PC-3 (cell line): ENCODE measurements at regions not wholly inside any gene's neighbourhood (a gene's known extent, or its start where the extent isn't known, plus 50 kb on each side); places are given as distances from the start of the nearest gene placed in this dataset.

Experiments
- ATAC-seq: fragments of 200-7000 bp; cut with Tn5 transposase; 2 replicates; pipeline ENCODE4 v1.9.1; 2020; ENCODE audit warnings: mild to moderate bottlenecking, moderate library complexity
- BruUV-seq: library from RNA; stranded (reverse); fragments of 400-500 nt; replicated peaks from 2 replicates; lab custom pipeline; 2021; lab: Mats Ljungman, UMichigan
- CTCF ChIA-PET: fragments of 300-600 bp; sonication (Branson Sonifier 250); formaldehyde crosslinking; loops from one replicate; lab custom pipeline; 2022; ENCODE audit warnings: antibody characterized with exemption; lab: Charles Lee
- POLR2A ChIA-PET: fragments of 300-600 bp; sonication (Branson Sonifier 250); formaldehyde crosslinking; loops from one replicate; lab custom pipeline; 2022; ENCODE audit warnings: antibody characterized with exemption; ENCODE audit not compliant: unreplicated experiment; lab: Charles Lee
- DNase-seq: peaks from one replicate; pipeline ENCODE4 v3.0.0-alpha.2; 2015
- H2AFZ ChIP-seq: fragments of 300-600 bp; sonication (generic); 2 replicates; pipeline ENCODE4 v1.6.0; 2016; ENCODE audit warnings: antibody characterized with exemption, low read length
- H3F3A ChIP-seq: fragments of 300-600 bp; sonication (generic); one replicate; pipeline ENCODE4 v1.6.0; 2017; ENCODE audit warnings: antibody characterized with exemption, low read length, control low read depth, mild to moderate bottlenecking; ENCODE audit not compliant: unreplicated experiment
- H3K27ac ChIP-seq: fragments of 300-600 bp; sonication (generic); 2 replicates; pipeline ENCODE4 v1.5.1; 2016; ENCODE audit warnings: mild to moderate bottlenecking, low read length
- H3K27me3 ChIP-seq: fragments of 300-600 bp; sonication (generic); 2 replicates; pipeline ENCODE4 v1.6.1; 2016; ENCODE audit warnings: low read length, mixed read lengths
- H3K36me3 ChIP-seq: fragments of 300-600 bp; sonication (generic); 2 replicates; pipeline ENCODE4 v1.6.1; 2016; ENCODE audit warnings: low read depth, mixed run types, low read length, mixed read lengths
- H3K4me1 ChIP-seq: fragments of 300-600 bp; sonication (generic); 2 replicates; pipeline ENCODE4 v1.5.1; 2016; ENCODE audit warnings: low read length; ENCODE audit not compliant: insufficient read depth
- H3K4me2 ChIP-seq: fragments of 300-600 bp; sonication (generic); 2 replicates; pipeline ENCODE4 v1.6.0; 2016; ENCODE audit warnings: low read length
- H3K4me3 ChIP-seq: fragments of 300-600 bp; sonication (generic); 2 replicates; pipeline ENCODE4 v1.5.1; 2016; ENCODE audit warnings: mild to moderate bottlenecking, low read length, mixed read lengths
- H3K79me2 ChIP-seq: fragments of 300-600 bp; sonication (generic); 2 replicates; pipeline ENCODE4 v1.6.1; 2017; ENCODE audit warnings: low read length, mixed read lengths
- H3K9ac ChIP-seq: fragments of 300-600 bp; sonication (generic); 2 replicates; pipeline ENCODE4 v1.6.0; 2016; ENCODE audit warnings: mild to moderate bottlenecking, low read length
- H3K9me2 ChIP-seq: fragments of 300-600 bp; sonication (generic); replicated peaks from 2 replicates; pipeline ENCODE4 v1.6.1; 2016; ENCODE audit warnings: mixed run types, low read length, mixed read lengths
- H3K9me3 ChIP-seq: fragments of 300-600 bp; sonication (generic); 2 replicates; pipeline ENCODE4 v1.6.1; 2016; ENCODE audit warnings: low read length, mixed read lengths
- H4K20me1 ChIP-seq: fragments of 300-600 bp; sonication (generic); 2 replicates; pipeline ENCODE4 v1.6.1; 2016; ENCODE audit warnings: low read length, mixed read lengths
- CTCF ChIP-seq: fragments of 300-600 bp; sonication (generic); conservative IDR thresholded peaks from 2 replicates; pipeline ENCODE4 v1.5.1; 2017; ENCODE audit warnings: antibody characterized with exemption, low read depth, mild to moderate bottlenecking, low read length
- EZH2 ChIP-seq: fragments of 300-600 bp; sonication (generic); IDR thresholded peaks from one replicate; pipeline ENCODE4 v1.6.1; 2017; ENCODE audit warnings: antibody characterized with exemption, mild to moderate bottlenecking, low read length; ENCODE audit not compliant: unreplicated experiment
- EZH2phosphoT487 ChIP-seq: fragments of 300-600 bp; sonication (generic); IDR thresholded peaks from 2 replicates; pipeline ENCODE4 v1.6.1; 2018; ENCODE audit warnings: mild to moderate bottlenecking, antibody characterized with exemption, low read length, borderline replicate concordance
- intact Hi-C: fragments of 100-400 bp; cut with micrococcal nuclease; formaldehyde crosslinking; loops from 2 replicates; pipeline ENCODE4 v1.9.0; 2023

DNA sequence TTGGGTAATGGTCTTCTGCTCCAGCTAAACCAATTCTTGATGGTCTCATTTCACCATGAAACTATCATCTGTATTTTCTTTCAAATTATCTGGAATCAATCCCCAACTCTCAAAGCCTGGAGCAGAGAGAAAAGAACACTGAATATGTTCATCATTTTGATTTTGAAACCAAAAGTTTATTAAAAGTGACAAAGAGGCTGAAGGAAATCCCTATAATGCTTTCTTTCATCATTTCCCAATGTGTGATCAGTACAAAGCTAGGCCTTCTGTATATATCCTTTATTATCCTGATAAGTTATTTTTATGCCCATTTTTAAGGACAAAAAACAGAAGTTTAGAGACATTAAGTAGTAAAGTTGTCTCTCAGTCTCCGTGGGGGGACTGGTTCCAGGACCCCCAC lies 50.1 kb upstream of the MBNL1 start:
- ChIA-PET POLR2A (no interaction called here), CTCF (no interaction called here)
- Histone ChIP-seq H3F3A (no peaks in the 10 kb centered on the region), H3K9me3 (no peaks in the 10 kb centered on the region), H2AFZ (no peak overlapping the region), H3K27me3 (no peaks in the 10 kb centered on the region), H3K79me2 (no peaks in the 10 kb centered on the region), H4K20me1 (no peaks in the 10 kb centered on the region), H3K4me1 (no peaks in the 10 kb centered on the region), H3K4me3 (no peak overlapping the region), H3K27ac (no peak overlapping the region), H3K9me2 (no peaks in the 10 kb centered on the region), H3K36me3 (no peaks in the 10 kb centered on the region), H3K4me2 (no peak overlapping the region), H3K9ac (no peak overlapping the region)
- no TSS peak for BruUV-seq
- intact Hi-C loops: no loop called here
- ATAC-seq (no peak), DNase-seq (no peak)
- TF ChIP-seq EZH2: no peak
- TF ChIP-seq EZH2phosphoT487: no peak
- no peak for TF ChIP-seq CTCF
